ENCODE measurements at regions not wholly inside any gene's neighbourhood (a gene's known extent, or its start where the extent isn't known, plus 50 kb on each side); places are given as distances from the start of the nearest gene placed in this dataset.

DNA sequence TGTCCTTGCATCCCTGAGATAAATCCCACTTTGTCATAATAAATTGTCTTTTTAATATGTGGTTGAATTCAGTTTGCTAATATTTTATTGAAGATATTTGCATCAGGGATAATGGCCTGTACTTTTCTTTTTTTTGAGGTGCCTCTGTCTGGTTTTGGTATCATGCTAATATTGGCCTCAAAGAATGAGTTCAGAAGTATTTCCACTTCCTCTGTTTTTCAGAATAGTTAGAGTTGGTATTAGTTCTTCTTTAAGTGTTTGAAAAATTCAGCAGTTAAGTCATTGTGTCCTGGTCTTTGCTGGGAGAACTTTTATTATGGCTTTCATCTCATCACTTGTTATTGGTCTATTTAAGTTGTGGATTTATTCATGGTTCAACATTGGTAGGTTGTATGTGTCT lies 464.1 kb upstream of the CRIM1 start:
- no peak overlapping the region for H3K4me3 ChIP-seq (ENCODE audit: low read depth in 1 of 3, low read length in 3 of 3)
- no peak overlapping the region for H3K27ac ChIP-seq (ENCODE audit: low read depth in 1 of 2, low read length in 2 of 2)
- H3K9ac ChIP-seq (ENCODE audit: low read depth in 1 of 2, low read length in 2 of 2) = no peak overlapping the region
- DNase-seq (ENCODE audit: low spot score) = no peak
- H3K4me1 ChIP-seq (ENCODE audit: control insufficient read depth in 4 of 4, insufficient read depth in 4 of 4, low read length in 3 of 4) = no peaks in the 10 kb centered on the region
- H3K27me3 ChIP-seq (ENCODE audit: control insufficient read depth in 4 of 4, insufficient read depth in 4 of 4, low read length in 3 of 4) = no peaks in the 10 kb centered on the region
- H3K36me3 ChIP-seq (ENCODE audit: control insufficient read depth in 4 of 4, insufficient read depth in 3 of 4, low read depth in 1 of 4, low read length in 3 of 4) = no peaks in the 10 kb centered on the region
- H3K9me3 ChIP-seq (ENCODE audit: control insufficient read depth in 4 of 4, low read length in 3 of 4) = no peaks in the 10 kb centered on the region
- TF ChIP-seq SP1 (IDR thresholded peaks at IDR 0.05) (no peak), HNF4A (conservative IDR thresholded peaks at IDR 0.05) (no peak)
- TF ChIP-seq, protein P1, sequence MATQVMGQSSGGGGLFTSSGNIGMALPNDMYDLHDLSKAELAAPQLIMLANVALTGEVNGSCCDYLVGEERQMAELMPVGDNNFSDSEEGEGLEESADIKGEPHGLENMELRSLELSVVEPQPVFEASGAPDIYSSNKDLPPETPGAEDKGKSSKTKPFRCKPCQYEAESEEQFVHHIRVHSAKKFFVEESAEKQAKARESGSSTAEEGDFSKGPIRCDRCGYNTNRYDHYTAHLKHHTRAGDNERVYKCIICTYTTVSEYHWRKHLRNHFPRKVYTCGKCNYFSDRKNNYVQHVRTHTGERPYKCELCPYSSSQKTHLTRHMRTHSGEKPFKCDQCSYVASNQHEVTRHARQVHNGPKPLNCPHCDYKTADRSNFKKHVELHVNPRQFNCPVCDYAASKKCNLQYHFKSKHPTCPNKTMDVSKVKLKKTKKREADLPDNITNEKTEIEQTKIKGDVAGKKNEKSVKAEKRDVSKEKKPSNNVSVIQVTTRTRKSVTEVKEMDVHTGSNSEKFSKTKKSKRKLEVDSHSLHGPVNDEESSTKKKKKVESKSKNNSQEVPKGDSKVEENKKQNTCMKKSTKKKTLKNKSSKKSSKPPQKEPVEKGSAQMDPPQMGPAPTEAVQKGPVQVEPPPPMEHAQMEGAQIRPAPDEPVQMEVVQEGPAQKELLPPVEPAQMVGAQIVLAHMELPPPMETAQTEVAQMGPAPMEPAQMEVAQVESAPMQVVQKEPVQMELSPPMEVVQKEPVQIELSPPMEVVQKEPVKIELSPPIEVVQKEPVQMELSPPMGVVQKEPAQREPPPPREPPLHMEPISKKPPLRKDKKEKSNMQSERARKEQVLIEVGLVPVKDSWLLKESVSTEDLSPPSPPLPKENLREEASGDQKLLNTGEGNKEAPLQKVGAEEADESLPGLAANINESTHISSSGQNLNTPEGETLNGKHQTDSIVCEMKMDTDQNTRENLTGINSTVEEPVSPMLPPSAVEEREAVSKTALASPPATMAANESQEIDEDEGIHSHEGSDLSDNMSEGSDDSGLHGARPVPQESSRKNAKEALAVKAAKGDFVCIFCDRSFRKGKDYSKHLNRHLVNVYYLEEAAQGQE (IDR thresholded peaks at IDR 0.05) = no peak

DNA sequence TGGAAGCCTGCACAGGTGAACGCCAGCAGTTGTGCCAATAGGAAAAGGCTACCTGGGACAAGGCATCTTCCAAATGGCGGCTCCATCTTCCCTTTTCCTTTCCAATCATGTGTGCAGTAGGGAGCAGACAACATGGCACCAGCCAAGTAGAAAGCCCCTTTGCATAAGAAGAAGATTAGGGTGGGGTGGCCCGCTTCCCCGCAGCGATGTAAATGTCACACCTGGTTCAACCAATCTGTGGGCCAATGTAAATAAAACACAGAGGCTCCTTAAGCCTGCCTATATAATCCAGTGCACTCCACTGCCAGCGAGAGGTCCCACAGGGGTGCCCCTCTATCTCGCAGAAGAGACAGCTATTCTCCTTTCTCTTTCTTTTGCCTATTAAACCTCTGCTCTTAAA lies 468.4 kb upstream of the CRIM1 start:
- TF ChIP-seq, protein P2, sequence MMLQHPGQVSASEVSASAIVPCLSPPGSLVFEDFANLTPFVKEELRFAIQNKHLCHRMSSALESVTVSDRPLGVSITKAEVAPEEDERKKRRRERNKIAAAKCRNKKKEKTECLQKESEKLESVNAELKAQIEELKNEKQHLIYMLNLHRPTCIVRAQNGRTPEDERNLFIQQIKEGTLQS (IDR thresholded peaks at IDR 0.05) = no peak
- TF ChIP-seq FOXA2 (IDR thresholded peaks at IDR 0.05) (no peak), JUND (IDR thresholded peaks at IDR 0.05) (no peak), HNF4A (conservative IDR thresholded peaks at IDR 0.05) (no peak), SP1 (IDR thresholded peaks at IDR 0.05) (no peak), HNF4G (IDR thresholded peaks at IDR 0.05) (no peak)
- TF ChIP-seq, protein P3, sequence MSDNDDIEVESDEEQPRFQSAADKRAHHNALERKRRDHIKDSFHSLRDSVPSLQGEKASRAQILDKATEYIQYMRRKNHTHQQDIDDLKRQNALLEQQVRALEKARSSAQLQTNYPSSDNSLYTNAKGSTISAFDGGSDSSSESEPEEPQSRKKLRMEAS (IDR thresholded peaks at IDR 0.05) = no peak
- DNase-seq (ENCODE audit: low spot score) = no peak
- Histone ChIP-seq H3K4me1 (ENCODE audit: control insufficient read depth in 4 of 4, insufficient read depth in 4 of 4, low read length in 3 of 4) (no peaks in the 10 kb centered on the region), H3K27ac (ENCODE audit: low read depth in 1 of 2, low read length in 2 of 2) (no peak overlapping the region), H3K9ac (ENCODE audit: low read depth in 1 of 2, low read length in 2 of 2) (no peak overlapping the region), H3K4me3 (ENCODE audit: low read depth in 1 of 3, low read length in 3 of 3) (no peak overlapping the region), H3K9me3 (ENCODE audit: control insufficient read depth in 4 of 4, low read length in 3 of 4) (no peaks in the 10 kb centered on the region), H3K36me3 (ENCODE audit: control insufficient read depth in 4 of 4, insufficient read depth in 3 of 4, low read depth in 1 of 4, low read length in 3 of 4) (no peaks in the 10 kb centered on the region), H3K27me3 (ENCODE audit: control insufficient read depth in 4 of 4, insufficient read depth in 4 of 4, low read length in 3 of 4) (no peaks in the 10 kb centered on the region)
- WGBS = 83% methylated on average over 7 of the region's 7 CpGs

DNA sequence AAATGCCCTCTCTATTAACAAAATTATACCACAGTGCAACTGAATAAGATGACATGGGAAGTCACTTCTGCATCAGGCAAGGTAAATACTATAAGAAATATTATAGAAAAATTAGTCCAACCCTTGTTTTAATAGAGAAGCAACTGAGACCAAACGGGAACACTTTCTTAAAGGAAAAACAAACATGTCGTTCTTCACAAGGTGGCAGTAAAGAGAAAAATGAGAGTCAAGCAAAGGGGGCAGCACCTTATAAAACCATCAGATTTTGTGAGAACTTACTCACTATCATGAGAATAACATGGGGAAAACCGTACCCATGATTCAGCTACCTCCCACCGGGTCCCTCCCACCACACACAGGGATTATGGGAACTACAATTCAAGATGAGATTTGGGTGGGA lies 481.7 kb upstream of the CRIM1 start:
- no peaks in the 10 kb centered on the region for H3K27me3 ChIP-seq (ENCODE audit: control insufficient read depth in 4 of 4, insufficient read depth in 4 of 4, low read length in 3 of 4)
- no peak for DNase-seq (ENCODE audit: low spot score)
- no peak overlapping the region for H3K27ac ChIP-seq (ENCODE audit: low read depth in 1 of 2, low read length in 2 of 2)
- no peaks in the 10 kb centered on the region for H3K4me1 ChIP-seq (ENCODE audit: control insufficient read depth in 4 of 4, insufficient read depth in 4 of 4, low read length in 3 of 4)
- H3K9me3 ChIP-seq (ENCODE audit: control insufficient read depth in 4 of 4, low read length in 3 of 4) = no peaks in the 10 kb centered on the region
- TF ChIP-seq EGR1 (IDR thresholded peaks at IDR 0.05; ENCODE audit: low read depth in 2 of 2) = no peak
- no peak for TF ChIP-seq RAD21 (IDR thresholded peaks at IDR 0.05)
- TF ChIP-seq YY1 (IDR thresholded peaks at IDR 0.05) = no peak
- TF ChIP-seq SP1 (IDR thresholded peaks at IDR 0.05) = no peak
- no peak for TF ChIP-seq FOXA2 (IDR thresholded peaks at IDR 0.05)
- TF ChIP-seq JUND (IDR thresholded peaks at IDR 0.05) = no peak
- TF ChIP-seq, protein P3 (IDR thresholded peaks at IDR 0.05) = no peak
- TF ChIP-seq GABPA (IDR thresholded peaks at IDR 0.05 in 1 of 2, conservative IDR thresholded peaks at IDR 0.05 in 1 of 2) = no peak
- no peak for TF ChIP-seq TAF1 (conservative IDR thresholded peaks at IDR 0.05)
- TF ChIP-seq, protein P4, sequence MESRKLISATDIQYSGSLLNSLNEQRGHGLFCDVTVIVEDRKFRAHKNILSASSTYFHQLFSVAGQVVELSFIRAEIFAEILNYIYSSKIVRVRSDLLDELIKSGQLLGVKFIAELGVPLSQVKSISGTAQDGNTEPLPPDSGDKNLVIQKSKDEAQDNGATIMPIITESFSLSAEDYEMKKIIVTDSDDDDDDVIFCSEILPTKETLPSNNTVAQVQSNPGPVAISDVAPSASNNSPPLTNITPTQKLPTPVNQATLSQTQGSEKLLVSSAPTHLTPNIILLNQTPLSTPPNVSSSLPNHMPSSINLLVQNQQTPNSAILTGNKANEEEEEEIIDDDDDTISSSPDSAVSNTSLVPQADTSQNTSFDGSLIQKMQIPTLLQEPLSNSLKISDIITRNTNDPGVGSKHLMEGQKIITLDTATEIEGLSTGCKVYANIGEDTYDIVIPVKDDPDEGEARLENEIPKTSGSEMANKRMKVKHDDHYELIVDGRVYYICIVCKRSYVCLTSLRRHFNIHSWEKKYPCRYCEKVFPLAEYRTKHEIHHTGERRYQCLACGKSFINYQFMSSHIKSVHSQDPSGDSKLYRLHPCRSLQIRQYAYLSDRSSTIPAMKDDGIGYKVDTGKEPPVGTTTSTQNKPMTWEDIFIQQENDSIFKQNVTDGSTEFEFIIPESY (IDR thresholded peaks at IDR 0.05) = no peak
- TF ChIP-seq, protein P1 (IDR thresholded peaks at IDR 0.05) = no peak
- no peaks in the 10 kb centered on the region for H3K36me3 ChIP-seq (ENCODE audit: control insufficient read depth in 4 of 4, insufficient read depth in 3 of 4, low read depth in 1 of 4, low read length in 3 of 4)
- WGBS = 72% methylated on average over 4 of the region's 4 CpGs
- H3K9ac ChIP-seq (ENCODE audit: low read depth in 1 of 2, low read length in 2 of 2) = no peak overlapping the region
- no peak overlapping the region for H3K4me3 ChIP-seq (ENCODE audit: low read depth in 1 of 3, low read length in 3 of 3)
